ENCODE measurements at regions not wholly inside any gene's neighbourhood (a gene's known extent, or its start where the extent isn't known, plus 50 kb on each side); places are given as distances from the start of the nearest gene placed in this dataset.

- peaks cover 4% of the 10 kb centered on the region for H3K27me3 Mint-ChIP-seq
- no peak overlapping the region for H2AFZ ChIP-seq (ENCODE audit: insufficient read depth, low read depth, low read length, poor library complexity, severe bottlenecking)
- intact Hi-C loops (cut with micrococcal nuclease): no loop called here
- peaks cover 2% of the 10 kb centered on the region for H3K9me3 Mint-ChIP-seq (ENCODE audit: insufficient read depth)
- ATAC-seq (ENCODE audit: low read depth): no peak
- H3K36me3 ChIP-seq (replicated peaks in 1 of 2; ENCODE audit: control extremely low read depth in 1 of 2, control insufficient read depth in 1 of 2, extremely low read depth in 1 of 2, insufficient read depth in 2 of 2, low read length in 1 of 2): no peaks in the 10 kb centered on the region
- CTCF ChIA-PET: no interaction called here
- H4K20me1 ChIP-seq (ENCODE audit: control insufficient read depth, insufficient read depth, low read length, poor library complexity, severe bottlenecking): no peaks in the 10 kb centered on the region
- no peaks in the 10 kb centered on the region for H3K79me2 ChIP-seq (ENCODE audit: control insufficient read depth, insufficient read depth, low read length)
- no peaks in the 10 kb centered on the region for H3K4me1 ChIP-seq (ENCODE audit: control insufficient read depth in 2 of 2, insufficient read depth in 2 of 2, low read length in 2 of 2)
- no peak overlapping the region for H3K27ac Mint-ChIP-seq
- no peak overlapping the region for H3K27ac ChIP-seq (ENCODE audit: low read length in 2 of 2)
- no peaks in the 10 kb centered on the region for H3K4me1 Mint-ChIP-seq
- 75% methylated on average over 2 of the region's 7 CpGs for WGBS (ENCODE audit: insufficient coverage)
- no peak overlapping the region for H3K4me3 ChIP-seq (ENCODE audit: control extremely low read depth in 1 of 5, extremely low read depth in 1 of 5, insufficient read depth in 1 of 5, low read depth in 2 of 5, low read length in 4 of 5)
- H3K27me3 ChIP-seq (replicated peaks in 1 of 4; ENCODE audit: control extremely low read depth in 1 of 4, control insufficient read depth in 3 of 4, insufficient read depth in 4 of 4, low read length in 3 of 4): no peaks in the 10 kb centered on the region
- TF ChIP-seq EZH2 (IDR thresholded peaks at IDR 0.05; ENCODE audit: borderline replicate concordance, insufficient read depth, low read depth, low read length, poor library complexity, severe bottlenecking) (no peak), CTCF (IDR thresholded peaks at IDR 0.05) (no peak)
- POLR2A ChIA-PET: no interaction called here
- no peak overlapping the region for H3K4me3 Mint-ChIP-seq
- H3K9ac ChIP-seq (ENCODE audit: low read length): no peak overlapping the region
- no peak for DNase-seq
- H3K4me2 ChIP-seq (replicated peaks; ENCODE audit: low read depth, low read length, poor library complexity, severe bottlenecking): no peak overlapping the region
- peaks cover 0 to 31% (median 0%) of the 10 kb centered on the region in 3 donors for H3K9me3 ChIP-seq (ENCODE audit: control extremely low read depth in 1 of 3, control insufficient read depth in 2 of 3, insufficient read depth in 1 of 3, low read length in 2 of 3)
These were observed 151.7 kb downstream of the SEC16B start for GRCh38 chr1:177817937-177818875.

GRCh38 chr1:177812650-177813049, 157.2 kb downstream of the SEC16B start:
- Histone ChIP-seq H3K79me2 (ENCODE audit: control insufficient read depth, insufficient read depth, low read length) (no peaks in the 10 kb centered on the region), H3K9me3 (ENCODE audit: control extremely low read depth in 1 of 3, control insufficient read depth in 2 of 3, insufficient read depth in 1 of 3, low read length in 2 of 3) (peaks cover 0 to 29% (median 0%) of the 10 kb centered on the region in 3 donors), H3K36me3 (replicated peaks in 1 of 2; ENCODE audit: control extremely low read depth in 1 of 2, control insufficient read depth in 1 of 2, extremely low read depth in 1 of 2, insufficient read depth in 2 of 2, low read length in 1 of 2) (no peaks in the 10 kb centered on the region), H3K4me3 (ENCODE audit: control extremely low read depth in 1 of 5, extremely low read depth in 1 of 5, insufficient read depth in 1 of 5, low read depth in 2 of 5, low read length in 4 of 5) (no peak overlapping the region), H4K20me1 (ENCODE audit: control insufficient read depth, insufficient read depth, low read length, poor library complexity, severe bottlenecking) (no peaks in the 10 kb centered on the region), H3K4me1 (ENCODE audit: control insufficient read depth in 2 of 2, insufficient read depth in 2 of 2, low read length in 2 of 2) (no peaks in the 10 kb centered on the region), H3K27me3 (replicated peaks in 1 of 4; ENCODE audit: control extremely low read depth in 1 of 4, control insufficient read depth in 3 of 4, insufficient read depth in 4 of 4, low read length in 3 of 4) (no peaks in the 10 kb centered on the region), H3K27ac (ENCODE audit: low read length in 2 of 2) (no peak overlapping the region), H3K4me2 (replicated peaks; ENCODE audit: low read depth, low read length, poor library complexity, severe bottlenecking) (no peak overlapping the region), H2AFZ (ENCODE audit: insufficient read depth, low read depth, low read length, poor library complexity, severe bottlenecking) (no peak overlapping the region), H3K9ac (ENCODE audit: low read length) (no peak overlapping the region)
- Mint-ChIP-seq H3K27ac (no peak overlapping the region), H3K4me1 (no peaks in the 10 kb centered on the region), H3K9me3 (ENCODE audit: insufficient read depth) (peaks cover 5% of the 10 kb centered on the region), H3K27me3 (no peaks in the 10 kb centered on the region), H3K4me3 (no peak overlapping the region)
- DNase-seq: no peak
- CTCF ChIA-PET: no interaction called here
- no peak for TF ChIP-seq EZH2 (IDR thresholded peaks at IDR 0.05; ENCODE audit: borderline replicate concordance, insufficient read depth, low read depth, low read length, poor library complexity, severe bottlenecking)
- no peak for TF ChIP-seq CTCF (IDR thresholded peaks at IDR 0.05)
- intact Hi-C loops (cut with micrococcal nuclease): no loop called here
- POLR2A ChIA-PET: no interaction called here
- WGBS (ENCODE audit: insufficient coverage): 98% methylated on average over 13 of the region's 13 CpGs
- ATAC-seq (ENCODE audit: low read depth): no peak

All from B cell (primary cell).